GM12878 (cell line): ENCODE measurements at regions not wholly inside any gene's neighbourhood (a gene's known extent, or its start where the extent isn't known, plus 50 kb on each side); places are given as distances from the start of the nearest gene placed in this dataset.
A peak's percentile ranks its signal among the peaks of the same experiment; 100 is the strongest.

ENCODE experiments used
- BRCA1 ChIP-seq: IDR thresholded peaks from 2 replicates; pipeline ENCODE4 v1.6.1; 2011; ENCODE audit warnings: low read depth, low read length, improper control_type of control experiment
- CHD4 ChIP-seq: fragments of 200-600 bp; sonication (generic); IDR thresholded peaks from 2 replicates; pipeline ENCODE4 v1.6.1; 2016; ENCODE audit warnings: mild to moderate bottlenecking
- EZH2 ChIP-seq: IDR thresholded peaks from 2 replicates; pipeline ENCODE4 v1.6.1; 2012; ENCODE audit warnings: low read depth, mild to moderate bottlenecking, control low read depth, inconsistent platforms, low read length, borderline replicate concordance; ENCODE audit not compliant: control insufficient read depth
- IKZF2 ChIP-seq, 2 experiments: fragments of 450-650 bp; IDR thresholded peaks; 2 replicates each; pipeline ENCODE4 v1.6.1; 2017; ENCODE audit warnings: mild to moderate bottlenecking in 2 of 2, moderate library complexity in 2 of 2
- JUNB ChIP-seq: IDR thresholded peaks from 2 replicates; pipeline ENCODE4 v1.6.1; 2016; ENCODE audit warnings: antibody characterized with exemption, mild to moderate bottlenecking
- MLLT1 ChIP-seq: fragments of 450-650 bp; IDR thresholded peaks from 2 replicates; pipeline ENCODE4 v1.6.1; 2016; ENCODE audit warnings: mild to moderate bottlenecking
- NFXL1 ChIP-seq: fragments of 450-650 bp; IDR thresholded peaks from 2 replicates; pipeline ENCODE4 v1.6.1; 2017; ENCODE audit warnings: antibody characterized with exemption, mild to moderate bottlenecking, borderline replicate concordance
- NKRF ChIP-seq: fragments of 450-650 bp; conservative IDR thresholded peaks from 2 replicates; pipeline ENCODE4 v1.6.1; 2017; ENCODE audit warnings: mild to moderate bottlenecking, moderate library complexity
- NR2C1 ChIP-seq: fragments of 450-650 bp; IDR thresholded peaks from 2 replicates; pipeline ENCODE4 v1.6.1; 2017; ENCODE audit warnings: antibody characterized with exemption, mild to moderate bottlenecking, moderate library complexity
- NR2C2 ChIP-seq: IDR thresholded peaks from 2 replicates; pipeline ENCODE4 v1.6.1; 2011; ENCODE audit warnings: borderline replicate concordance, low read depth; ENCODE audit not compliant: control insufficient read depth, insufficient read length
- PBX3 ChIP-seq: IDR thresholded peaks from 2 replicates; pipeline ENCODE4 v1.6.1; 2011; ENCODE audit warnings: mild to moderate bottlenecking, low read depth, low read length, moderate library complexity; ENCODE audit not compliant: insufficient replicate concordance
- POLR2A ChIP-seq: IDR thresholded peaks from 2 replicates; pipeline ENCODE4 v1.6.1; 2011; ENCODE audit warnings: low read depth, mild to moderate bottlenecking, low read length
- RAD21 ChIP-seq: IDR thresholded peaks from 2 replicates; pipeline ENCODE4 v1.6.1; 2011; ENCODE audit warnings: mild to moderate bottlenecking, low read depth, low read length, moderate library complexity; ENCODE audit not compliant: insufficient read depth
- RB1 ChIP-seq: fragments of 450-650 bp; formaldehyde crosslinking; IDR thresholded peaks from 2 replicates; pipeline ENCODE4 v1.6.1; 2017; ENCODE audit warnings: mild to moderate bottlenecking, borderline replicate concordance
- RBBP5 ChIP-seq: fragments of 200-600 bp; sonication (generic); conservative IDR thresholded peaks from 2 replicates; pipeline ENCODE4 v1.6.1; 2016
- RFX5 ChIP-seq: IDR thresholded peaks from 2 replicates; pipeline ENCODE4 v1.6.1; 2011; ENCODE audit warnings: low read depth, low read length, improper control_type of control experiment
- RUNX3 ChIP-seq: IDR thresholded peaks from 2 replicates; pipeline ENCODE4 v1.6.1; 2012; ENCODE audit warnings: low read length, inconsistent platforms
- SMAD1 ChIP-seq: fragments of 450-650 bp; IDR thresholded peaks from 2 replicates; pipeline ENCODE4 v1.6.1; 2018; ENCODE audit warnings: mild to moderate bottlenecking, low read depth; ENCODE audit not compliant: partially characterized antibody
- SMAD5 ChIP-seq: IDR thresholded peaks from 2 replicates; pipeline ENCODE4 v1.6.1; 2016; ENCODE audit warnings: antibody characterized with exemption, low read depth
- SMC3 ChIP-seq: IDR thresholded peaks from 2 replicates; pipeline ENCODE4 v1.6.1; 2011; ENCODE audit warnings: low read length, improper control_type of control experiment, borderline replicate concordance
- SP1 ChIP-seq: IDR thresholded peaks from one replicate; pipeline ENCODE4 v1.6.1; 2011; ENCODE audit warnings: low read depth, low read length
- TCF12 ChIP-seq: IDR thresholded peaks from 2 replicates; pipeline ENCODE4 v1.6.1; 2011; ENCODE audit warnings: low read depth, mild to moderate bottlenecking, low read length
- YY1 ChIP-seq: IDR thresholded peaks from 2 replicates; pipeline ENCODE4 v1.6.1; 2011; ENCODE audit warnings: low read depth, mild to moderate bottlenecking, low read length
- ZNF592 ChIP-seq: fragments of 450-650 bp; IDR thresholded peaks from 2 replicates; pipeline ENCODE4 v1.6.1; 2017; ENCODE audit warnings: mild to moderate bottlenecking, moderate library complexity
- ZNF622 ChIP-seq: fragments of 450-650 bp; IDR thresholded peaks from 2 replicates; pipeline ENCODE4 v1.6.1; 2017; ENCODE audit warnings: mild to moderate bottlenecking, inconsistent platforms

DNA sequence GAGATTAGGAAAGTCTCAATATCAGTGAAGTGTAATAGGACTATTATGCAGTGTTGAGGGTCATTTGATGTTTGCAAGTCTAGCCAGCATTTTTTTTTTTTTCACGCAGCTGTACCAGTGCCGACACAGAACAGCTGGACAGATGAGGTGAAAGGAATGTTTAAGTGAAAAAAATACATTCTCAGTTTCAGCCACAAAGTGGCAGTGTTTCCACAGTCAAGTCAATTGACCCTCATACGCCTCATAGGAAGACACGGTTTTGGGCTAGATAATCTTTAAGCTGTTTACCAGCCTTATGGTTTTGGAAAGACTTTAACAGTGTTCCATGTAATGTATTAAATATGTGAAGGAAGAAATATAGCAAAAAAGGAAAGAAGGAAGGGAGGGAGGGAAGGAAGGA, 349.9 kb upstream of the ANO3 start (continued):
- TF ChIP-seq NKRF (no peak), TCF12 (0 out of 2 replicates have a peak, but pooled peaks have one; percentile 27), CHD4 (no peak), EZH2 (no peak), RUNX3 (no peak), SMC3 (peak; percentile 92), SMAD5 (no peak), RBBP5 (no peak), JUNB (no peak), RB1 (no peak), RAD21 (peak; percentile 91), SP1 (no peak), ZNF622 (no peak), SMAD1 (no peak), MLLT1 (no peak), POLR2A (no peak), NFXL1 (no peak), ZNF592 (no peak), IKZF2 (IDR thresholded peaks at IDR 0.05) (no peak), YY1 (0 out of 2 replicates have a peak, but pooled peaks have one; percentile 15), RFX5 (no peak), BRCA1 (no peak), PBX3 (no peak), NR2C2 (no peak), NR2C1 (no peak)
